ENCODE measurements at regions not wholly inside any gene's neighbourhood (a gene's known extent, or its start where the extent isn't known, plus 50 kb on each side); places are given as distances from the start of the nearest gene placed in this dataset.

- TF ChIP-seq CTCF (conservative IDR thresholded peaks at IDR 0.05; ENCODE audit: low read depth, low read length) (no peak), EZH2 (IDR thresholded peaks at IDR 0.05; ENCODE audit: low read length, unreplicated experiment) (no peak), EZH2phosphoT487 (IDR thresholded peaks at IDR 0.05; ENCODE audit: borderline replicate concordance, low read length) (no peak)
Observed at GRCh38 chr6:121691126-121691551, 255.7 kb downstream of the GJA1 start.

All from PC-3 (cell line).